Middle frontal gyrus (tissue), 1 donor: ENCODE measurements at regions not wholly inside any gene's neighbourhood (a gene's known extent, or its start where the extent isn't known, plus 50 kb on each side); places are given as distances from the start of the nearest gene placed in this dataset.
"Not testable (repeated sequence)": the region's sequence is repeated elsewhere in the genome, so short reads cannot be mapped to it uniquely, and the experiment has no call there.

Source experiments
- DNase-seq: peaks from one replicate; pipeline ENCODE4 v3.0.0-alpha.2; 2015; ENCODE audit warnings: low spot score; ENCODE audit errors: extremely low spot score

DNA sequence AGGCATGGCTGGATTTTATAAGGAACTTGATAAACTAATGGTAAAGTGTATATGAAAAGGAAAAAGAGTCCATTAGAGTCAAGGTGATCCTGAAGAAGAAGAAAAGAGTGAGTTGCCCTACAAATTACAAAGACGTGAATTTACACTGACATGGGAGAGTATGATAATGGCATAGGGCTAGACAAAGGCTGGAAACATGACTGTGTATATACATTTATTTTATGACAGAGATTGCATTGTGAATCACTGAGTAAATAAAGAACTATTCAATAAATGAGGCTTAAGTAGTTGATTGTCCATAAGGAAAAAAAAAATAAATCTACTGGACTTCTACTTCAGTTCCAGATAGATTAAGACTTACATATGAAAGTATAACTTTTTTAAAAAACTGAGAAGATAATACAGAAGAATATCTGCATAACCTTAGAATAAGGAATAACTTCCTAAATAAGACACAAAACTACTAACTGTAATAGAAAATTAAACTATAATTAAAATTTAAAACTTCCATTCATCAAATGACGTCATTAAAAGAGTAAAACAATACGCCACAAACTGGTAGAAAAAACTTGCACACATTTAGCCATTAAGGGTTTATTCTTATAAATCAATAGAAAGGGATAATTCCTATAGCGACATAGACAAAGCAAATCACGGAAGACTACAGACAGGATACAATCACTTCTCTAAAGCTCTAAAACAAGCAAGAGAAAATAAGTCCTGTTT is 278.5 kb downstream of the NOVA1 start:
- no peak for DNase-seq

DNA sequence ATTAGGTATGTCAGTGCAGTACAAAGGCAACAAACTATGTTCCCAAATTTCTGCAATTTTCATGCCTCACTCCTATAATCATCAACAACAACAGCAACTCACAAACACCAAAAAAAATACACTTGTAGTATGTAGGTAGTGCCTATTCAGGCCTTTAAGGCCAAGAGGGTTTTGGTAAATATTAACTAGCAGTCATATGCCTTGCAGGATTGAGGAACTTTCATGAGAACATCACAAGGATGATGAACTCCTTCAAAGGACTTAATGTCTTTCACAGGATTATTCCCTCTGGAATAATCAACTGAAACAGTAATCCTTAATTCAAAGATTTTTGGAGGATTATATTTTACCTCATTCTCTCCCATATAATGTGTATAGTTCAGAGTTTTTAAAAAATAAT is 293.8 kb downstream of the NOVA1 start:
- no peak for DNase-seq

DNA sequence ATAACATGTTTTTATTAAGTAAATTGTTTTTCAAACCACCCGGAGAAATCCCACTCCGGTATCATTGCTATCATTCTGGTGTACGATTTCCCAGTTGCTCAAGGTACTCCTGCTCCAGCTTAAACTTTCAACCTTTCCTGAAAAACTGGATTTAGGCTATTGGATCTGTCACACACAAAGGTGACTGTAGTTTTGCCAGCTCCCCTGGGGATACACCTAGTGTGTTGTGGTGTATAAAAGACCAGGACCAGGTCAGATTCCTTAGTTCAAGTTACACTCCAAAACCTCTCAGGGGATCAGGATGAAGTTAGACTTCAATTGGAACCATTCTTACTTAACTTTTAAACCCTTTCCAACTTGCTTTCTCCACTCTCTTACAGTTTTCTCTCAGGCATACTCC is 303.9 kb downstream of the NOVA1 start:
- DNase-seq = no peak

DNA sequence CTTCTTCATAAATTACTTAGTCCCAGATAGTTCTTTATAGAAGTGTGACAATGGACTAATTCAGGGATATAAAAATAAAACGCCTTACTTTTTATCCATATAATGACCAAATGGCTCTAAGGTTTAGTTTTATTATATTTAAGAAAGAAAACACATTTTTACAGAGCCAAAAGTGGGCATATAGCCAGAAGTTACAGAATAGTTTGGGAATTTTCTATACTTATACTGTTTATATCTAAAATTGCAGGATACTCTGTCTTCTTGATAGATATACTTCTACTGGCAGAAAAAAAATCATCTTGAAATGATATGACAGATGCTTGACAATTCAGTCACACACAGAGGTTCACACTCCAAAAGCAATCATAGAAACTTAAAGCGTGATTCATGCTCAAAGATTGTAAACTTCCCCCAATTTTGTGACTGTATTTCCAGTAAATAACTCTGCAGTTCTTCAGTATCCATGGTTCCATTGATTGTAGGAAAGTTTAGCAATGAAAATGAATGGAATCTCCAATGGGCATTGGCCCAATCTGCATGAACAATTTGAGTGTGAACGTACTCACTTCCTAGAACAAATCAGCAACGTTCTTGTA is 307.8 kb downstream of the NOVA1 start:
- no peak for DNase-seq

DNA sequence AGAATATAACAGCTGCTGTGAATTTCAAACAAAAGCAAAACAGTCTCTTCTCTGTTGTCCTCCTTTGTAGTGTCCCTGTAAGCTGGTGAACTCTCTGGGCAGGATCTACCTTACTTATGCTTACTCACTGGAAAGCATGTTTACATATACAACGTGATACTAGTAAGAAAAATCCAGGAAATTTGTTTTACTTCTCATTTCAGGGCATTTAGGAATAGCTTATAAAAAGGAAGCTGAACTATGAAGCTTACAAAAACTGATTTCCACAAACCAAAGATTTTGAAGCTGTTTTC is 311.0 kb downstream of the NOVA1 start:
- DNase-seq = no peak

DNA sequence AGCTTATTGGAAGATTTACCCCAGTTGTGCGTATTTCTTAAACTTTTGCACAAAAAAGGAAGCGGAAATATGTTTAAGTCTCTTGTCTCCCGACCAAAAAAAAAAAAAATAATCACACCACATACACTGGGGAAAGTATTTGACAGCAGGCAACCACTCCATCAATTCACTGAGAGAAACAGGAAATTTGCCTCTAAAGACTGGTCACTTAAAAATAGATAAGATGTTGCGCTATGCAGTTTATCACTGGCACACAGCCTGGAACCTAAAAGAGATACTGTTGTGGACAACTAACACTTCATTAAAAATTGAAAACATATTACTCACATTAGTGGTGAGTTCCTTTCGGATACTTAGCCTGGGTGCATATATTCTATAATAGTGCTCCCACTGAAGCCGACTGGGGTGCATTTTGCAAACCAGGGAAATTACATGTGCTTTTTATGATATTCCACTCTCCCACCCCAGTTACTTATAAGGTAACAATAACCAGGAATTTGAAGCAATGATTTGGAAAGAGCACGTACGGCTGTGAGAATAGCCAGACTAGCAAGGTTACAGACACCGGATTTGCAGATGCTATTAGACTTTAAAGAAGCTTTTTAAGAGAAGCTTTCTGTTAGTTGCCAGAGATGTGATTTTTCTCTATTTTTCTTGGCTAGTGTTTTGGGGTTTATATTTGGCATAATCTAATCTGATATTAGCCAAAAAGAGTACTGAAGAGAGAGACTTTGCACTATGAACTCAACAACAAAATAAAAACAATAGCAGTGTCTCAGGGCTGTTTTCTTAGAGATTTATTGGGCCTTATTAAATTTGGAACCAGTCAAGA is 311.5 kb downstream of the NOVA1 start:
- DNase-seq = no peak

DNA sequence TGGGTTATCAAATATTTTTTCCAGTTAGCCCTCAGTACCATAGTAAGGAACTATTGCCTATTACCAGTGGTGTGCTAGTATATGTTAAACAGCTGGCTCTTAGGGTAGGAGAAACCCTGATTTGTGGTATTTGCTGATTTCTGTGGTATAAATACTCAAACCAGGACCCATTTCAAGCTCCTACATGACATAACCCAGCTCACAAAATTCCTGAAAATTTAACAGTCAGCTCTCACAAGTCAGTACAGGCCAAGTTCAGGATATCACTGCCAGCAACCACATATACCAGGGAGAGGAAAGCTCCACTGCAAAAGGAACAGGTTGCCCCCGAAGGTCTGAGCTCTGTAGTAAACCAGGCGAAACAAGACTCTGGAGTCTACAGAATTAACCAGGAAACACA is 315.3 kb downstream of the NOVA1 start:
- no peak for DNase-seq

DNA sequence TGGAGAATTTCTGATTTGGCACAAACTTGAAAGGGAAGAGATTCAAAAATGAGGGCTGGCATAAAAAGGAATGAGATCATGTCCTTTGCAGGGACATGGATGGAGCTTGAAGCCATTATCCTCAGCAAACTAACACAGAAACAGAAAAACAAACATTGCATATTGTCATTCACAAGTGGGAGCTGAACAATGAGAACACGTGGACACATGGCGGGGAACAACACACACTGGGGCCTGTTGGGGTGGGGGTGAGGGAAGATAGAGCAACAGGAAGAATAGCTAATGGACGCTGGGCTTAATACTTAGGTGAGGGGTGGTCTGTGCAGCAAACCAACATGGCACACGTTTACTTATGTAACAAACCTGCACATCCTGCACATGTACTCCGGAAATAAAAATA is 315.8 kb downstream of the NOVA1 start:
- DNase-seq = not testable (repeated sequence)

- no peak for DNase-seq
These were observed 316.4 kb downstream of the NOVA1 start for GRCh38 chr14:26281280-26281998.

DNA sequence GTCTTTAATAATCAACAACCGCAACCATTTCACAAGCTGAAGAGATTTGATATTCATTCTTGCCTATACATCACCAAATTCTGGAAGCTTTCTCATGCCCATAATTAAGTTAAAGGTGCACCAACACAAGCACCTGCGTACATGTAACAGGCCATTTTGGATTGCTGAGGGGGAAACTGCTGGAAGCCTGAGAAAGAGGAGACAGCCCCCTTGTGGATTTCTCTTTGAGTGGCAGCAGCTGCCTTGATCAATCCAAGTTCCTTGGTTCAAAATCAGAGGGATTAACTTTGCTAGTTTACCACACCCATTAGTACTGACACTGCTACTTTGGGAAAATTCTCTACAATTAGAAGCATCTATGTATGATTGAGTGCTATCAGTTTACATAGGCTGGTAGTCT is 321.1 kb downstream of the NOVA1 start:
- no peak for DNase-seq

GRCh38 chr14:26265170-26265685 is 332.6 kb downstream of the NOVA1 start:
- DNase-seq = no peak

DNA sequence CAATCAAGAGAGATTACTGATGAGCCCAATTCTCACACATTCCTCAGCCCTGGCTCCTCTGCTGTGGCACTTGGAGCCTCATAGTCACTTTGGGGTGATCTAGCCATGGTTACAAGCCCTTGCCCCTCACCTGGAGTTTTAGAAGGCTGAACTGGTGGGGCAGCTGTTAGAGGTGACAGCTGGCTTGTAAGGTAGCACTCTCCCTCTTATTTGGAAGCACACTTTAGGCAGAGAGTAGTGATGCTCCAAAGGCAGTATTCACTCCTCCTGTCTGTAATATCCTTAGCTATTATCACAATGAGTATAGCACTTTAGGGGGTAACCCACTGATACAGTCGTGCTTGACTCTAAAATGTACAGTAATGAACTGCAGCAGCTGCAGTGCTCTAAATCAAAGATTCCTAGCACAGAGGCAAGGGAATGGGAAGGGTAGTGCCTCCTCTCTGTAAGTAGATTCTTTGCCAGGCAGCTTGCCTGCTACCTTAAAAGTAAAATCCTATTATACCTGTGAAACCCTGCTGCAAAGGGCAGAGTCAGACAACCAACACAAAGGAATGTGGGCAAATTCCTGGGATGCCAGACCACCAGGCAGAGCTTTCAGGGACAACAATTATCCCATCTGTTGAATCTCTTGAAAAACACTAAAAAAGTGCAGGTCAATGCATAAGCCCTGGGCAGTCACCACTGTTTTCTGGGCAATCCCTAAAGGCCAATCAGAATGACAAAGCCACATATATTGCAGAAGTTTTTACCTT is 336.3 kb downstream of the NOVA1 start:
- DNase-seq = no peak

GRCh38 chr14:26255213-26255612 is 342.6 kb downstream of the NOVA1 start:
- no peak for DNase-seq

GRCh38 chr14:26252176-26252575 is 345.7 kb downstream of the NOVA1 start:
- DNase-seq = no peak

- DNase-seq = no peak
These were observed 364.7 kb downstream of the NOVA1 start for GRCh38 chr14:26233118-26233517.

DNA sequence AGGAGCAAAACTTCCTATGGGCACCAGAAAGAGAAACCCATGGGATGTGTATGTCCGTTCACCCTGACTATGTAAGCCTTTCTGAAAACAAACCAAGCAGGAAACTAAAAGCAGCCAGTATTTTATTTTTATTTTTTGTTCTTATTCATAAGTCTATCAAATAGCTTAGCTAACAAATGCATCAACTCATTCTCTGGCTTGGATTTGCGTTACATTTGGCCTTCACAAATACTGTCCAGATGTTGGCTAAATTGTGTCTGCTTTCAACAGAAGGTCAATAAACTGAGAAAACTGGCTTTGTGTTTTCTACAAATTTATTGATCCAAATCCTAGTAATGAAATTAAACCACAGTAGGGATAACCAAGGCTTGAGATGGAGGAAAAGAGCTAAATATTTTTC is 379.0 kb downstream of the NOVA1 start:
- DNase-seq = no peak

DNA sequence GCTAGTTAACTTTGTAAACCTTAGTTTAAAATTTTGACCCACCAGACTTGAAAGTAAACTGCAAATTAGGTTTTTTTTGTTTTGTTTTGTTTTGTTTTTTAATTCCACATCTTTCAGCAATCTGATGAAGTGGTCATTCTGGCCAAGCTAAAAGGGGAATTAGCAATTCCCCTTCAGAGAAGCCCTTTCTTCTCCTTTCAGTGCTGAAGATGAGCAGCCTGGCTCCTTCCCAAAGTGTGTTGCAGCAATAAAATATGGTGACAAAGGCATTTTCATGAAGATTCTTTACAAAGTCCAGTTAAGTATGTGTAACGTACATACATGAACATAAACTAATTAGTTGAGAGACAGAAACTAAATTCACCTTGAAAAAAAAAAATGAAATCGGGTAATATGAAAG is 380.1 kb downstream of the NOVA1 start:
- no peak for DNase-seq

DNA sequence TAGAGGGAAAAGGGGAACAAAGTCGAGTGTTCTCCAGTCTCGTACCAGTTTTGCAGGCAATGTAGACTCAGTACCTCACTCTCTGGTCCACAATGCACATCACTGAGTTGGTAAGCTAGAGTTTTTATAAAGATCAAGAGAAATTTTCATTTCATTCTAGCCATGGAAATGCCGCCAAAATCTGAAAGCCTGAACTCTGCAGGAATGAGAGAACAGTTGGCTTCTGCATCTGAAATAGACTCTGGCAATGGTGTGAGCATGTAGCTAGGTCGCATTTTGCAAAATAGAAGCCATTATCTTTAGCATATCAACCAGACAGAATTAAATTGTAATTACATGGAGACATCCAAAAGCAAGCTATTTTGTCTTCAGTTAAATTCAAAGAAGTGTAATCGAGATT is 381.0 kb downstream of the NOVA1 start:
- DNase-seq = no peak

DNA sequence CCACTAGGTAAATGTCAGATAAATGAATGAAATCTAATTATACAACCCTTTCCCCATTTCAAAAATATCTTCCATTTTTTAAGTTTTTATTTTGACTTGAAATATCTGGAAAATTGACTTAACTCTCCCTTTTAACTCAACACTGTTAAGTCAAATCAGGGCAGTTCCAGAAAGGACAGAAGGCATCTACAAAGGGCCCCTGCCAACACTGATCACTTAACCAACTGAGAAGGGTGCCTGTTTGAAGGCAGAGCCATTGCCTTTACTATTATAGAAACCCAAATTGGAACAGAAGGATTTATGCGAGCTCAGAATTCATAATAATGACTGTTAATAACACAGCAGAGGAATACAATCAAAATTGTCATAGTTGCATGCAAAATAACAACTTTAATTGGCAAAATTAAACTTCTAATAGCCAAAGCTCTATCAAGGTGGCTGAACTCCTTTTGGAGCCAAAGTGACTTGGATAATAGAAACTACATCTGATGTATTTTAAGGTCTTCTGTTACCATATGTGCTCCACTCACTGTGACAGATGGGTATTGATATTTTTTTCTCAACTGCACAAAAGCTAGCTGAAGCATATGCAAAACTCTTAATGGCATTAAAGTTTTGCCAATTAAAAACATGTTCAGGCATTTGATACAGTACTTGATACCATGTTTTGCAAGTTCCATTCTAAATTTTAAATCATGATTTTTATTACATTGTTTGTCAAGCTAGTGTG is 383.8 kb downstream of the NOVA1 start:
- DNase-seq = no peak

- DNase-seq = no peak
These were observed 388.1 kb downstream of the NOVA1 start for GRCh38 chr14:26209699-26210098.
